ENCODE measurements at regions not wholly inside any gene's neighbourhood (a gene's known extent, or its start where the extent isn't known, plus 50 kb on each side); places are given as distances from the start of the nearest gene placed in this dataset.

DNA sequence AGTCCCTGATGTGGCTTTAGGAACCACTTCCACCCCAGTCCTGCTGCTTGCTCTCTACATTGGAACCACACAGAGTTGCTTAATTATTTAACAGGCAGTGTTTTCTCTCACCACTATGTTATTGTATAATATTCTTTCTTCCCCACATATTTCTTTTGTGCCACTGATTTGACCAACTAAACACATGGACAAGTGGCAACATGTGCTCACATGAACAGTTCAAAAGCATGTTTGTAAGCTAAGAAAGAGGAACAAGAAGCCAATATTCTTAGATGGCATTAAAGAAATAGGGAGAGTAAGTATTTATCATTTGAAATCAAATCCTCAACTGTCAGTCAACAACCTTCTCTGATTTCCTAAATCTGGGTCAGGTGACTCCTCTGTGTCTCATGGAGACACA lies 409.6 kb downstream of the FBXO15 start:
- H3K27ac ChIP-seq: no peak overlapping the region
- no peaks in the 10 kb centered on the region for H3K36me3 ChIP-seq

DNA sequence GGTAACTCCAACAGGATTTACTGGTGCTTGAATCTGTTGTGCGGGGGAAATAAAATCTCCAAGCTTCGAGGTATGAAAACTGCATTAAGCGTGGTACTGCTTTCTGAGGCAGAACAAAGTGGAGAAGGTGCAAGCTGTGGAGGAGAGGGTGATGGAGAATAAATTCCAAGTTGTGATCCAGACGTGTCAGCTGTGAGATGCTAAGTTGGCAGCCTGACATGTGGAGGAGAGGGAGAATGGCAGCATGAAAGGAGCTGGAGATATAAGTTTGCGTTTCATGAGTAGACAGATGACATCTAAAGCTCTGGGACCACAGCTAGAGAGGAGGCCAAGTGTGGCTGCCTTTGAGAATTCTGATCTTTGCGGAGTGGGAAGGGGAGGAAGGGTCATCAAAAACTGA lies 411.8 kb downstream of the FBXO15 start:
- Histone ChIP-seq H3K27ac (no peak overlapping the region), H3K27me3 (no peaks in the 10 kb centered on the region), H3K4me1 (no peaks in the 10 kb centered on the region), H3K36me3 (no peaks in the 10 kb centered on the region), H3K4me3 (replicated peaks in 1 of 3) (no peak overlapping the region), H3K9me3 (no peaks in the 10 kb centered on the region)
- 66 to 68% methylated on average over 6 of the region's 6 CpGs for WGBS, 2 donors
- TF ChIP-seq POLR2A (IDR thresholded peaks at IDR 0.05): no peak
- TF ChIP-seq, protein P1, sequence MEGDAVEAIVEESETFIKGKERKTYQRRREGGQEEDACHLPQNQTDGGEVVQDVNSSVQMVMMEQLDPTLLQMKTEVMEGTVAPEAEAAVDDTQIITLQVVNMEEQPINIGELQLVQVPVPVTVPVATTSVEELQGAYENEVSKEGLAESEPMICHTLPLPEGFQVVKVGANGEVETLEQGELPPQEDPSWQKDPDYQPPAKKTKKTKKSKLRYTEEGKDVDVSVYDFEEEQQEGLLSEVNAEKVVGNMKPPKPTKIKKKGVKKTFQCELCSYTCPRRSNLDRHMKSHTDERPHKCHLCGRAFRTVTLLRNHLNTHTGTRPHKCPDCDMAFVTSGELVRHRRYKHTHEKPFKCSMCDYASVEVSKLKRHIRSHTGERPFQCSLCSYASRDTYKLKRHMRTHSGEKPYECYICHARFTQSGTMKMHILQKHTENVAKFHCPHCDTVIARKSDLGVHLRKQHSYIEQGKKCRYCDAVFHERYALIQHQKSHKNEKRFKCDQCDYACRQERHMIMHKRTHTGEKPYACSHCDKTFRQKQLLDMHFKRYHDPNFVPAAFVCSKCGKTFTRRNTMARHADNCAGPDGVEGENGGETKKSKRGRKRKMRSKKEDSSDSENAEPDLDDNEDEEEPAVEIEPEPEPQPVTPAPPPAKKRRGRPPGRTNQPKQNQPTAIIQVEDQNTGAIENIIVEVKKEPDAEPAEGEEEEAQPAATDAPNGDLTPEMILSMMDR (IDR thresholded peaks at IDR 0.05): no peak
- DNase-seq: no peak
- intact Hi-C loops (cut with DNase I): no loop called here

More for the DNA sequence above, 409.6 kb downstream of the FBXO15 start:
- no peak for TF ChIP-seq POLR2A (IDR thresholded peaks at IDR 0.05)
- TF ChIP-seq, protein P1 (IDR thresholded peaks at IDR 0.05): no peak
- no peak overlapping the region for H3K4me3 ChIP-seq (replicated peaks in 1 of 3)
- no peaks in the 10 kb centered on the region for H3K4me1 ChIP-seq
- intact Hi-C loops (cut with DNase I): no loop called here
- H3K9me3 ChIP-seq: no peaks in the 10 kb centered on the region
- DNase-seq: no peak
- H3K27me3 ChIP-seq: no peaks in the 10 kb centered on the region

DNA sequence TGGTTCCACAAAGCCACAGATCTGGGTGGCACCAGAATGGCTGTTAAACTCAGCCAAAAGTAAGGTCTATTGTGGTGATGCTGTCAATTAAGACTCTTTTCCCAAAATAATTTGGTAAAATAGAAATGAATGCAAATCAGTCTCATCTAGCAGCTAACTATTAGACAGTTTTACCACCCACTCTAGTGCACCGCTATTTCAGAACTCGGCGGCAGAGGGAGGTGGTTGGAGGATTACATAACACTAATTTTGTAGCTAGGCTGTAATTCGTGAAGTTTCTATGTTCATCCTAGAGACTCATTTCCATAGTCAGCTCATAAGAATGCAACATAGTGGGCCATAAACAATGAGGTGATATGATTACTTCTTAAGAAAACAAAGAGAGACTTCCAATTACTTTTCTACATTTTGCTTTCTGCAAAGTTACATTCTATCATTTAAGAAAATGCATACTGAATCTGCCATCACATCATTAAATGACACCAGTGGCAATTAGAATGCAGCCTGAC lies 413.8 kb downstream of the FBXO15 start:
- intact Hi-C loops (cut with DNase I): no loop called here
- 91 to 95% methylated on average over 4 of the region's 4 CpGs for WGBS, 2 donors
- no peak overlapping the region for H3K4me3 ChIP-seq (replicated peaks in 1 of 3)
- DNase-seq: no peak
- no peaks in the 10 kb centered on the region for H3K27me3 ChIP-seq
- H3K36me3 ChIP-seq: no peaks in the 10 kb centered on the region
- no peaks in the 10 kb centered on the region for H3K9me3 ChIP-seq
- H3K4me1 ChIP-seq: no peaks in the 10 kb centered on the region
- H3K27ac ChIP-seq: no peak overlapping the region
- TF ChIP-seq, protein P1 (IDR thresholded peaks at IDR 0.05): no peak
- no peak for TF ChIP-seq POLR2A (IDR thresholded peaks at IDR 0.05)

DNA sequence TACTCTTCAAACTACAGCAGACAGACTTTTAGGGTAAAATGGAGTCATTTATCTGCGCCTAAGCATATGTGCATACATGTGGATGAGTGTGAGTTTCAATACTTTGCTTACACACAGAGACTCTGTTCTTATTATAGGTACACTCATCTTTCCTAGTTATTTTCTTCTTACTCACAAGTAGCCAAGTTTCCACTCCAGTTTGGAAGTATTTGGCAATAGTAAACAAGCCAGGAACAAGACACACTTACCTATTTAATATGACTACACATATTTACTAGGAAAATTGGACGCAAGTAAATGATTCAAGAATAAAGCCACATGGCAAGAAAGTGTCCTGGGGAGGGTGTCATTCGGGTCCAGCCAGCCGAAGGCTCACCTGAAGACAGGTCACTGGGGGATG lies 414.3 kb downstream of the FBXO15 start:
- no peak for TF ChIP-seq POLR2A (IDR thresholded peaks at IDR 0.05)
- TF ChIP-seq, protein P1 (IDR thresholded peaks at IDR 0.05): no peak
- no peaks in the 10 kb centered on the region for H3K27me3 ChIP-seq
- intact Hi-C loops (cut with DNase I): no loop called here
- no peaks in the 10 kb centered on the region for H3K9me3 ChIP-seq
- H3K4me1 ChIP-seq: no peaks in the 10 kb centered on the region
- H3K36me3 ChIP-seq: no peaks in the 10 kb centered on the region
- no peak overlapping the region for H3K27ac ChIP-seq
- no peak for DNase-seq
- no peak overlapping the region for H3K4me3 ChIP-seq (replicated peaks in 1 of 3)
- 87 to 88% methylated on average over 4 of the region's 4 CpGs for WGBS, 2 donors

DNA sequence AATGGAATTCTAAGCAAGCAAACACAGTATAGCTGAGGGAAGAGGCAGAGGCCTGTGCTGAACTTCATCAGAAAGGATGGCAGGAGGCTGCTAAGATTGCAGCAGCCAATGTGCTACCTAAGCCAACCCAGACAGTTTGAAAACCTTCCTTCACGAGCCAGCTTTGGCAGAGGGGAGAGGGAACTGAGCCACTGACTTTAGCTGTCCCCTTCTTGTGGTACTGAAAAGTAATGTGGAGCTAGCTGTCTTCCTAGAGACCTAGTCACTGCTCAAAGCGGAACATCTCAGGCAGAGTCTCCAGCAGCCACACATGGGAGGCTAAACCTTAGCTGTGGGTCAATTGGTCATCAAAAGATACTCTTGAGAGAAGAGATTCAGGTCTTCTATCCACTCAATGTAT lies 419.0 kb downstream of the FBXO15 start:
- WGBS, 2 donors: 49 to 62% methylated on average over 2 of the region's 2 CpGs
- Histone ChIP-seq H3K27me3 (no peaks in the 10 kb centered on the region), H3K4me1 (no peaks in the 10 kb centered on the region), H3K9me3 (no peaks in the 10 kb centered on the region), H3K4me3 (replicated peaks in 1 of 3) (no peak overlapping the region), H3K27ac (no peak overlapping the region), H3K36me3 (no peaks in the 10 kb centered on the region)
- no peak for TF ChIP-seq POLR2A (IDR thresholded peaks at IDR 0.05)
- TF ChIP-seq, protein P1 (IDR thresholded peaks at IDR 0.05): no peak
- intact Hi-C loops (cut with DNase I): no loop called here
- no peak for DNase-seq

Measured in thyroid gland (tissue), 4 donors.